ENCODE measurements at regions not wholly inside any gene's neighbourhood (a gene's known extent, or its start where the extent isn't known, plus 50 kb on each side); places are given as distances from the start of the nearest gene placed in this dataset.

GRCh38 chr12:19577281-19577530 is 137.9 kb downstream of the AEBP2 start:
- ChIA-PET POLR2A (no interaction called here), CTCF (no interaction called here)
- TF ChIP-seq, protein P1, sequence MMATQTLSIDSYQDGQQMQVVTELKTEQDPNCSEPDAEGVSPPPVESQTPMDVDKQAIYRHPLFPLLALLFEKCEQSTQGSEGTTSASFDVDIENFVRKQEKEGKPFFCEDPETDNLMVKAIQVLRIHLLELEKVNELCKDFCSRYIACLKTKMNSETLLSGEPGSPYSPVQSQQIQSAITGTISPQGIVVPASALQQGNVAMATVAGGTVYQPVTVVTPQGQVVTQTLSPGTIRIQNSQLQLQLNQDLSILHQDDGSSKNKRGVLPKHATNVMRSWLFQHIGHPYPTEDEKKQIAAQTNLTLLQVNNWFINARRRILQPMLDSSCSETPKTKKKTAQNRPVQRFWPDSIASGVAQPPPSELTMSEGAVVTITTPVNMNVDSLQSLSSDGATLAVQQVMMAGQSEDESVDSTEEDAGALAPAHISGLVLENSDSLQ (IDR thresholded peaks at IDR 0.05), result no peak
- TF ChIP-seq BHLHE40 (IDR thresholded peaks at IDR 0.05; ENCODE audit: borderline replicate concordance) (no peak), NFRKB (IDR thresholded peaks at IDR 0.05) (no peak), ZNF384 (IDR thresholded peaks at IDR 0.05) (no peak), FOXK2 (IDR thresholded peaks at IDR 0.05) (no peak), CTBP1 (IDR thresholded peaks at IDR 0.05; ENCODE audit: borderline replicate concordance) (no peak), FOXM1 (IDR thresholded peaks at IDR 0.05; ENCODE audit: borderline replicate concordance) (no peak), SUZ12 (IDR thresholded peaks at IDR 0.05) (no peak), ELF4 (IDR thresholded peaks at IDR 0.05) (no peak), FOXA1 (IDR thresholded peaks at IDR 0.05) (no peak), LEF1 (IDR thresholded peaks at IDR 0.05; ENCODE audit: borderline replicate concordance) (no peak), ARNT (IDR thresholded peaks at IDR 0.05) (no peak), HDGF (IDR thresholded peaks at IDR 0.05; ENCODE audit: borderline replicate concordance) (no peak), SP1 (IDR thresholded peaks at IDR 0.05) (no peak), L3MBTL2 (conservative IDR thresholded peaks at IDR 0.05) (no peak), TARDBP (IDR thresholded peaks at IDR 0.05) (no peak)
- no peak for DNase-seq (ENCODE audit: extremely low spot score)

- no peak for TF ChIP-seq CTBP1 (IDR thresholded peaks at IDR 0.05; ENCODE audit: borderline replicate concordance)
- no peak for TF ChIP-seq FOXA1 (IDR thresholded peaks at IDR 0.05)
- TF ChIP-seq, protein P1 (IDR thresholded peaks at IDR 0.05), result no peak
- TF ChIP-seq ARNT (IDR thresholded peaks at IDR 0.05), result no peak
- no peak for TF ChIP-seq ZNF384 (IDR thresholded peaks at IDR 0.05)
- TF ChIP-seq SP1 (IDR thresholded peaks at IDR 0.05), result no peak
- TF ChIP-seq FOXM1 (IDR thresholded peaks at IDR 0.05; ENCODE audit: borderline replicate concordance), result no peak
- TF ChIP-seq L3MBTL2 (conservative IDR thresholded peaks at IDR 0.05), result no peak
- TF ChIP-seq NFRKB (IDR thresholded peaks at IDR 0.05), result no peak
- TF ChIP-seq BHLHE40 (IDR thresholded peaks at IDR 0.05; ENCODE audit: borderline replicate concordance), result no peak
- DNase-seq (ENCODE audit: extremely low spot score), result no peak
- CTCF ChIA-PET, result no interaction called here
- POLR2A ChIA-PET, result no interaction called here
Measured at GRCh38 chr12:19584732-19585131, 145.4 kb downstream of the AEBP2 start.

DNA sequence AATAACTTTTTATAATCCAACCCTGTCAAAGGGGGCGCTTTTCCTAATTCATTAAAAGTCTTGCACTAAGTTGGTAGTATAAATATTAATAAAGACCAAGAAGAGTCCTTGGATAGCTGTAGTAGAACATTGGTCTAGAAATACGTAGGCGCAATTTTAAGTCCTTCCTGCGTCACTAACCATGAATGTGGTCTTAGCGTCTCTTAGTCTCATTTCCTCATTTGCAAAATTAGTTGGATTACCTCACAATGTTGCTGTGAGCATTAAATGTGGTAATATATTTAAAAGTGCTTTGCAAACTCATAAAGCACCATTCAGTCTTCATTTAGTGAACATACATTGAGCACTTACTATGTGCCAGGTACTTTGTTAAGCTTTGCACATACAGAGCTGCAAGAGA is 149.7 kb downstream of the AEBP2 start:
- CTCF ChIA-PET, result interaction anchor here (0.6 kb wide), 1 partner anchor 26 kb away, joined by 3 read pairs; no protein-coding TSS in a partner anchor
- TF ChIP-seq FOXM1 (IDR thresholded peaks at IDR 0.05; ENCODE audit: borderline replicate concordance) (no peak), FOXA1 (IDR thresholded peaks at IDR 0.05) (no peak), ELF4 (IDR thresholded peaks at IDR 0.05) (no peak), TARDBP (IDR thresholded peaks at IDR 0.05) (no peak), NFRKB (IDR thresholded peaks at IDR 0.05) (no peak), L3MBTL2 (conservative IDR thresholded peaks at IDR 0.05) (no peak), ZNF384 (IDR thresholded peaks at IDR 0.05) (no peak), FOXK2 (IDR thresholded peaks at IDR 0.05) (no peak), SUZ12 (IDR thresholded peaks at IDR 0.05) (no peak), LEF1 (IDR thresholded peaks at IDR 0.05; ENCODE audit: borderline replicate concordance) (no peak), ARNT (IDR thresholded peaks at IDR 0.05) (no peak)
- TF ChIP-seq, protein P1 (IDR thresholded peaks at IDR 0.05), result no peak
- DNase-seq (ENCODE audit: extremely low spot score), result no peak
- POLR2A ChIA-PET, result no interaction called here

DNA sequence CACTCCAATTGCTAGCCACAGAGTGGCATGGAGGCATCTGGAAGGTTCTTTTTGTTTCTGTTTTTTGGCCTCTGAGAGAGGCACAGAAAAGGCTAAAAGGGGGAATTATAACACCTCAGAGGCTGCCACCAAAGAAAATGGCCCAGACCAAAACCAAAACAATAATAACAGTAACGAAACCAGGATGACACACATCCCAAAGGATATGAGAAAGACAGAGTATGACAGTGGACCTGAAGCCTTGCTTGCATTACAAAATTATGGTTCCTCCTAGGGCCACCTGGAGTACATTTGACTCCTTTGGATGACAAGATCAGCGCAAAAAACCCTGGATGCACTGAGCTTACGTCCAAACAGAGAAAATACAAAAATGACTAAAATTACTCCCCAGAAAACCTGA is 152.7 kb downstream of the AEBP2 start:
- ChIA-PET POLR2A (no interaction called here), CTCF (no interaction called here)
- DNase-seq (ENCODE audit: extremely low spot score), result no peak
- TF ChIP-seq, protein P1 (IDR thresholded peaks at IDR 0.05), result no peak
- no peak for TF ChIP-seq FOXM1 (IDR thresholded peaks at IDR 0.05; ENCODE audit: borderline replicate concordance)
- TF ChIP-seq ARNT (IDR thresholded peaks at IDR 0.05), result no peak

DNA sequence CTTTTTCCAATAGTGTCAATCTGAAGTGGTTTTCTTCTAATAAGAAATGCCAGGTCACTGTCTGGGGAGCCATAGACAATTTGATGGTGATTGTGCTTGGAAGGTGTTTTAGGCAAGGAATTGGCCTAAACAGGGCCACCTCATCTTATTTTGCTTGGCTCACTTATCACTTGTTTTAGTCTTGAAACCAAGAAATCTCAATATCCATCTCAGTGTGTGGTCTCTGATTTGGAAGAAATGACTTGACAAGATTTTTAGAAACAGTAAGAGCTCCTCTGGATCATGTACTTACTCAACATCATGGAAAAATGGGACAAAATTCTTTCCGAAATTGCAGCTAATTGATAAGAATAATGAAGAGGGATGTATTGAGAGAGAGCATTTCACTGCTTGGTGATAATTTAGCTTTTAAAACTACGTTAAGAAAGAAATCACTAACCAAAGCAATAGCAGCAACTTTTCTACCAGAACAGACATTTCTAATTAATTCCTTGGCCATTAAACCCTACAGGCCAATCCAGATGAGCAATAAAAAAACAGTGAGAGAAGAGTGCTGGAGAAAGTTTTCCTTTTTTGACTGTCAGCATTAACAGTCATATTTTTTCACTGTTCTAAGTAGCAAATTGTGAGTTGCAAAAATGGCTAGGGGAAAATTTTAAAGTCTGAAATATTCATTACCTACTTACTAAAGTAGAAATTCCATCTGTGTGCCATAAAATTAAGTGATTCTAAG is 157.3 kb downstream of the AEBP2 start:
- ChIA-PET CTCF (interaction anchor here (0.8 kb wide), 1 partner anchor 8 kb away, joined by 3 read pairs; no protein-coding TSS in a partner anchor), POLR2A (no interaction called here)
- no peak for DNase-seq (ENCODE audit: extremely low spot score)
- TF ChIP-seq ARNT (IDR thresholded peaks at IDR 0.05), result no peak
- no peak for TF ChIP-seq SUZ12 (IDR thresholded peaks at IDR 0.05)
- TF ChIP-seq SP1 (IDR thresholded peaks at IDR 0.05), result no peak
- no peak for TF ChIP-seq TARDBP (IDR thresholded peaks at IDR 0.05)
- no peak for TF ChIP-seq LEF1 (IDR thresholded peaks at IDR 0.05; ENCODE audit: borderline replicate concordance)
- no peak for TF ChIP-seq ELF4 (IDR thresholded peaks at IDR 0.05)
- TF ChIP-seq FOXK2 (IDR thresholded peaks at IDR 0.05), result no peak
- TF ChIP-seq, protein P1 (IDR thresholded peaks at IDR 0.05), result no peak
- no peak for TF ChIP-seq FOXA1 (IDR thresholded peaks at IDR 0.05)
- no peak for TF ChIP-seq ZNF384 (IDR thresholded peaks at IDR 0.05)
- TF ChIP-seq HDGF (IDR thresholded peaks at IDR 0.05; ENCODE audit: borderline replicate concordance), result no peak
- no peak for TF ChIP-seq CTBP1 (IDR thresholded peaks at IDR 0.05; ENCODE audit: borderline replicate concordance)
- no peak for TF ChIP-seq L3MBTL2 (conservative IDR thresholded peaks at IDR 0.05)
- TF ChIP-seq FOXM1 (IDR thresholded peaks at IDR 0.05; ENCODE audit: borderline replicate concordance), result no peak
- TF ChIP-seq BHLHE40 (IDR thresholded peaks at IDR 0.05; ENCODE audit: borderline replicate concordance), result no peak
- no peak for TF ChIP-seq NFRKB (IDR thresholded peaks at IDR 0.05)

Measured in HEK293T (cell line).